ENCODE measurements at regions not wholly inside any gene's neighbourhood (a gene's known extent, or its start where the extent isn't known, plus 50 kb on each side); places are given as distances from the start of the nearest gene placed in this dataset.

GRCh38 chr7:49669692-49670260 is 103.7 kb upstream of the VWC2 start:
- no peak for TF ChIP-seq CTCF (IDR thresholded peaks at IDR 0.05; ENCODE audit: extremely low read depth, missing control alignments)
- no peak for DNase-seq (ENCODE audit: low spot score)

GRCh38 chr7:49670991-49671390 is 102.4 kb upstream of the VWC2 start:
- no peak for TF ChIP-seq CTCF (IDR thresholded peaks at IDR 0.05; ENCODE audit: extremely low read depth, missing control alignments)
- DNase-seq (ENCODE audit: low spot score), result no peak

GRCh38 chr7:49692516-49692915 is 80.9 kb upstream of the VWC2 start:
- no peak for TF ChIP-seq CTCF (IDR thresholded peaks at IDR 0.05; ENCODE audit: extremely low read depth, missing control alignments)

GRCh38 chr7:49695971-49696370 is 77.5 kb upstream of the VWC2 start:
- no peak for TF ChIP-seq CTCF (IDR thresholded peaks at IDR 0.05; ENCODE audit: extremely low read depth, missing control alignments)
- no peak for DNase-seq (ENCODE audit: low spot score)

More at GRCh38 chr7:49692516-49692915, 80.9 kb upstream of the VWC2 start:
- no peak for DNase-seq (ENCODE audit: low spot score)

- DNase-seq (ENCODE audit: low spot score), result no peak
Observed at GRCh38 chr7:49700841-49701240, 72.6 kb upstream of the VWC2 start.

GRCh38 chr7:49702099-49702498 is 71.3 kb upstream of the VWC2 start:
- TF ChIP-seq CTCF (IDR thresholded peaks at IDR 0.05; ENCODE audit: extremely low read depth, missing control alignments), result no peak
- DNase-seq (ENCODE audit: low spot score), result no peak

More at GRCh38 chr7:49700841-49701240, 72.6 kb upstream of the VWC2 start:
- no peak for TF ChIP-seq CTCF (IDR thresholded peaks at IDR 0.05; ENCODE audit: extremely low read depth, missing control alignments)

GRCh38 chr7:49703337-49703736 is 70.1 kb upstream of the VWC2 start:
- TF ChIP-seq CTCF (IDR thresholded peaks at IDR 0.05; ENCODE audit: extremely low read depth, missing control alignments), result no peak
- DNase-seq (ENCODE audit: low spot score), result no peak

Measured in GM20000 (cell line).